ENCODE measurements at regions not wholly inside any gene's neighbourhood (a gene's known extent, or its start where the extent isn't known, plus 50 kb on each side); places are given as distances from the start of the nearest gene placed in this dataset.

DNA sequence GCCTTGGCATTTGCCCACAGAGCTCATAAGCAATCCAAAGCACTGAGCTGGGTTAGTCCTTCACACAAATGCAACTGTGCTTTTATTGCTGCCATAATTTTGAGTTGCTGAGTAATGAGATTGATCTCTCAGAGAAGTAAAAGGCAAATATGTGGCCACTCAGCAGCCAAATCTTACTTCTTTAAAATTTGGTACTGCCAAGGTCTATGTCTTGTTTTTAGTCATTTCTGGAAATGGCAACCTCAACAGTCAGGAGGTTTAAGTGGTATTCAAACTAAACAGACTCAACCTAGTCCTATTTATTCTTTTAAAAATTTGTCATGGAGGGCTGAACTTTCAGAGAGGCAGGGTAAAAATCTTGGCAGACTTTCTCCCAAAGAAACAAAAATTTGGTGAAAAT, 216.4 kb upstream of the GJB5 start:
- H3K9me3 ChIP-seq (replicated peaks; ENCODE audit: control insufficient read depth, insufficient read depth, low read length), result peaks cover 2% of the 10 kb centered on the region
- H3K4me2 ChIP-seq (ENCODE audit: insufficient read depth, low read length), result no peak overlapping the region
- POLR2A ChIA-PET, result no interaction called here
- no peaks in the 10 kb centered on the region for H3K4me1 ChIP-seq (ENCODE audit: control insufficient read depth, extremely low read depth, insufficient read depth, low read length)
- BruUV-seq (replicated peaks), result no TSS peak
- intact Hi-C loops (cut with micrococcal nuclease), result no loop called here
- FAIRE-seq (no peak), DNase-seq (ENCODE audit: low read depth, low spot score) (no peak)
- no peaks in the 10 kb centered on the region for H3K79me2 ChIP-seq (ENCODE audit: control insufficient read depth, insufficient read depth, low read length)
- H3K27ac ChIP-seq (ENCODE audit: insufficient read depth, low read depth, low read length), result no peak overlapping the region
- H3K27me3 ChIP-seq (ENCODE audit: control insufficient read depth in 2 of 2, insufficient read depth in 2 of 2, low read length in 2 of 2), result no peaks in the 10 kb centered on the region
- no peak overlapping the region for H3K4me3 ChIP-seq (replicated peaks in 1 of 3; ENCODE audit: insufficient read depth in 1 of 3, low read depth in 1 of 3, low read length in 3 of 3)
- no peaks in the 10 kb centered on the region for H4K20me1 ChIP-seq (replicated peaks; ENCODE audit: control insufficient read depth, extremely low read depth, insufficient read depth, low read length)
- H2AFZ ChIP-seq (ENCODE audit: low read depth, low read length), result no peak overlapping the region
- H3K36me3 ChIP-seq (ENCODE audit: control insufficient read depth in 2 of 2, extremely low read depth in 1 of 2, insufficient read depth in 2 of 2, low read length in 2 of 2), result no peaks in the 10 kb centered on the region
- TF ChIP-seq, protein P1, sequence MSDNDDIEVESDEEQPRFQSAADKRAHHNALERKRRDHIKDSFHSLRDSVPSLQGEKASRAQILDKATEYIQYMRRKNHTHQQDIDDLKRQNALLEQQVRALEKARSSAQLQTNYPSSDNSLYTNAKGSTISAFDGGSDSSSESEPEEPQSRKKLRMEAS (IDR thresholded peaks at IDR 0.05; ENCODE audit: insufficient read depth, insufficient read length), result no peak
- TF ChIP-seq POLR2AphosphoS5 (IDR thresholded peaks at IDR 0.05; ENCODE audit: insufficient read depth, low read depth, low read length) (no peak), MYC (IDR thresholded peaks at IDR 0.05; ENCODE audit: low read depth, low read length) (no peak), EZH2 (IDR thresholded peaks at IDR 0.05; ENCODE audit: borderline replicate concordance, low read depth, low read length, severe bottlenecking) (no peak), POLR2A (IDR thresholded peaks at IDR 0.05; ENCODE audit: low read depth, low read length) (no peak)
- no peak overlapping the region for H3K9ac ChIP-seq (replicated peaks; ENCODE audit: extremely low read depth, insufficient read depth, low read length)
- no peaks in the 10 kb centered on the region for H3K9me1 ChIP-seq (replicated peaks; ENCODE audit: control insufficient read depth, extremely low read depth, insufficient read depth, low read length)
- CTCF ChIA-PET, result no interaction called here
- dilution Hi-C loops (cut with MboI; ENCODE audit: extremely low pct_ligation_motif_present, low sequenced_read_pairs), result no loop called here

DNA sequence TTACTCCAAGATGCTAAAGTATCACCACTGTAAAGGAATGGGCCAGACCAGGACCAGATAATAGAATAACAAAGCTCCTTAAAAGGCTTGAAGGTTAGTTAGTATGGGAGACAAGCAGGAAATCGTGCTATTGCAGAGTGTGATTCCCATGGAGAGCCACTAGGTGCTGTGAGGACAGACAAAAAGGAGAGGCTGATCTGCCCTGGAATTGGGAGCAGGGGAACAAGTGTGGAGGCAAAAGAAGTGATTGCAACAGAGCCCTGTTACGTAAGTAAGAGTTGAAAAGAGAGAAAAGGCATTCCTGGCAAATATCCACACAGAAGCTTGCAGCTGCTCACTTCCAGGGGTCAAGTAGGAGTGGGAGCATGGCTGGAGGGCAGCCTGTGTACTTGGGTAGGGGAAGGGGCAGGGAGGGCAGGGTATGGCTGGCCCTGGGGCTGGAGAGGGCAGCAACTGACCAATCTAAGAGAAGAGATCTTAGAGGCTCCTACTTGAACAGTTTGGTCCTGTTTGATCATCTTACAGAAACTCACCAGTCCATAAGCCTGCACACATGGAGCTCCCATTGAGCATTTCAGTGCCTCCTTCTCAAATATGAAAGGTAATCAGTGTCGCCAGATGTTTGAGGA, 207.7 kb upstream of the GJB5 start:
- no peak overlapping the region for H2AFZ ChIP-seq (ENCODE audit: low read depth, low read length)
- no peak overlapping the region for H3K4me2 ChIP-seq (ENCODE audit: insufficient read depth, low read length)
- H3K27ac ChIP-seq (ENCODE audit: insufficient read depth, low read depth, low read length), result no peak overlapping the region
- DNase-seq (ENCODE audit: low read depth, low spot score), result no peak
- H4K20me1 ChIP-seq (replicated peaks; ENCODE audit: control insufficient read depth, extremely low read depth, insufficient read depth, low read length), result no peaks in the 10 kb centered on the region
- no peaks in the 10 kb centered on the region for H3K9me3 ChIP-seq (replicated peaks; ENCODE audit: control insufficient read depth, insufficient read depth, low read length)
- BruUV-seq (replicated peaks), result no TSS peak
- H3K4me1 ChIP-seq (ENCODE audit: control insufficient read depth, extremely low read depth, insufficient read depth, low read length), result no peaks in the 10 kb centered on the region
- CTCF ChIA-PET, result no interaction called here
- H3K9ac ChIP-seq (replicated peaks; ENCODE audit: extremely low read depth, insufficient read depth, low read length), result no peak overlapping the region
- intact Hi-C loops (cut with micrococcal nuclease) (no loop called here), dilution Hi-C loops (cut with MboI; ENCODE audit: extremely low pct_ligation_motif_present, low sequenced_read_pairs) (no loop called here)
- H3K27me3 ChIP-seq (ENCODE audit: control insufficient read depth in 2 of 2, insufficient read depth in 2 of 2, low read length in 2 of 2), result no peaks in the 10 kb centered on the region
- no peak for FAIRE-seq
- no peaks in the 10 kb centered on the region for H3K36me3 ChIP-seq (ENCODE audit: control insufficient read depth in 2 of 2, extremely low read depth in 1 of 2, insufficient read depth in 2 of 2, low read length in 2 of 2)
- no peaks in the 10 kb centered on the region for H3K79me2 ChIP-seq (ENCODE audit: control insufficient read depth, insufficient read depth, low read length)
- POLR2A ChIA-PET, result no interaction called here
- no peaks in the 10 kb centered on the region for H3K9me1 ChIP-seq (replicated peaks; ENCODE audit: control insufficient read depth, extremely low read depth, insufficient read depth, low read length)
- H3K4me3 ChIP-seq (replicated peaks in 1 of 3; ENCODE audit: insufficient read depth in 1 of 3, low read depth in 1 of 3, low read length in 3 of 3), result no peak overlapping the region
- TF ChIP-seq JUN (IDR thresholded peaks at IDR 0.05; ENCODE audit: borderline replicate concordance, insufficient read depth, insufficient read length, low read depth) (no peak), EZH2 (IDR thresholded peaks at IDR 0.05; ENCODE audit: borderline replicate concordance, low read depth, low read length, severe bottlenecking) (no peak), POLR2AphosphoS5 (IDR thresholded peaks at IDR 0.05; ENCODE audit: insufficient read depth, low read depth, low read length) (no peak), FOS (IDR thresholded peaks at IDR 0.05; ENCODE audit: borderline replicate concordance, insufficient read depth, low read length) (no peak), POLR2A (IDR thresholded peaks at IDR 0.05; ENCODE audit: low read depth, low read length) (no peak), MYC (IDR thresholded peaks at IDR 0.05; ENCODE audit: low read depth, low read length) (no peak)
- TF ChIP-seq, protein P1 (IDR thresholded peaks at IDR 0.05; ENCODE audit: insufficient read depth, insufficient read length), result no peak
- TF ChIP-seq, protein P2, sequence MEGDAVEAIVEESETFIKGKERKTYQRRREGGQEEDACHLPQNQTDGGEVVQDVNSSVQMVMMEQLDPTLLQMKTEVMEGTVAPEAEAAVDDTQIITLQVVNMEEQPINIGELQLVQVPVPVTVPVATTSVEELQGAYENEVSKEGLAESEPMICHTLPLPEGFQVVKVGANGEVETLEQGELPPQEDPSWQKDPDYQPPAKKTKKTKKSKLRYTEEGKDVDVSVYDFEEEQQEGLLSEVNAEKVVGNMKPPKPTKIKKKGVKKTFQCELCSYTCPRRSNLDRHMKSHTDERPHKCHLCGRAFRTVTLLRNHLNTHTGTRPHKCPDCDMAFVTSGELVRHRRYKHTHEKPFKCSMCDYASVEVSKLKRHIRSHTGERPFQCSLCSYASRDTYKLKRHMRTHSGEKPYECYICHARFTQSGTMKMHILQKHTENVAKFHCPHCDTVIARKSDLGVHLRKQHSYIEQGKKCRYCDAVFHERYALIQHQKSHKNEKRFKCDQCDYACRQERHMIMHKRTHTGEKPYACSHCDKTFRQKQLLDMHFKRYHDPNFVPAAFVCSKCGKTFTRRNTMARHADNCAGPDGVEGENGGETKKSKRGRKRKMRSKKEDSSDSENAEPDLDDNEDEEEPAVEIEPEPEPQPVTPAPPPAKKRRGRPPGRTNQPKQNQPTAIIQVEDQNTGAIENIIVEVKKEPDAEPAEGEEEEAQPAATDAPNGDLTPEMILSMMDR (IDR thresholded peaks at IDR 0.05; ENCODE audit: extremely low read depth in 1 of 2, insufficient read depth in 1 of 2, low read depth in 1 of 2, low read length in 2 of 2), result no peak

All from endothelial cell of umbilical vein (primary cell).